MM.1S (cell line): ENCODE measurements at regions not wholly inside any gene's neighbourhood (a gene's known extent, or its start where the extent isn't known, plus 50 kb on each side); places are given as distances from the start of the nearest gene placed in this dataset.

ENCODE experiments used
- DNase-seq: peaks from one replicate; pipeline ENCODE4 v3.0.0-alpha.2; 2015
- H2AFZ ChIP-seq: fragments of 300-600 bp; sonication (generic); 2 replicates; pipeline ENCODE4 v1.6.0; 2016; ENCODE audit warnings: antibody characterized with exemption, low read length
- H3F3A ChIP-seq: fragments of 300-600 bp; sonication (generic); 2 replicates; pipeline ENCODE4 v1.6.1; 2016; ENCODE audit warnings: mild to moderate bottlenecking, antibody characterized with exemption, low read length, moderate library complexity, mixed read lengths; ENCODE audit not compliant: insufficient read depth
- H3K27ac ChIP-seq: fragments of 300-600 bp; sonication (generic); 2 replicates; pipeline ENCODE4 v1.5.1; 2016; ENCODE audit warnings: mild to moderate bottlenecking, low read length
- H3K27me3 ChIP-seq: fragments of 300-600 bp; sonication (generic); replicated peaks from 2 replicates; pipeline ENCODE4 v1.6.0; 2016; ENCODE audit warnings: low read length; ENCODE audit not compliant: insufficient read depth
- H3K36me3 ChIP-seq: fragments of 300-600 bp; sonication (generic); replicated peaks from 2 replicates; pipeline ENCODE4 v1.6.1; 2016; ENCODE audit warnings: mild to moderate bottlenecking, low read length, mixed read lengths; ENCODE audit not compliant: insufficient read depth
- H3K4me1 ChIP-seq: fragments of 300-600 bp; sonication (generic); 2 replicates; pipeline ENCODE4 v1.6.1; 2016; ENCODE audit warnings: low read length, mixed read lengths
- H3K4me2 ChIP-seq: fragments of 300-600 bp; sonication (generic); 2 replicates; pipeline ENCODE4 v1.6.0; 2016; ENCODE audit warnings: low read depth, low read length
- H3K4me3 ChIP-seq: fragments of 300-600 bp; sonication (generic); 2 replicates; pipeline ENCODE4 v1.5.1; 2016; ENCODE audit warnings: low read length, mixed read lengths
- H3K79me2 ChIP-seq: fragments of 300-600 bp; sonication (generic); 2 replicates; pipeline ENCODE4 v1.6.1; 2016; ENCODE audit warnings: mixed run types, low read length, mixed read lengths
- H3K9ac ChIP-seq: fragments of 300-600 bp; sonication (generic); 2 replicates; pipeline ENCODE4 v1.6.1; 2016; ENCODE audit warnings: low read length, mixed read lengths
- H3K9me2 ChIP-seq: fragments of 300-600 bp; sonication (generic); replicated peaks from 2 replicates; pipeline ENCODE4 v1.6.1; 2016; ENCODE audit warnings: mild to moderate bottlenecking, low read length, mixed read lengths; ENCODE audit not compliant: insufficient read depth
- H3K9me3 ChIP-seq: fragments of 300-600 bp; sonication (generic); replicated peaks from 2 replicates; pipeline ENCODE4 v1.6.1; 2016; ENCODE audit warnings: mild to moderate bottlenecking, low read length, mixed read lengths; ENCODE audit not compliant: insufficient read depth
- H4K20me1 ChIP-seq: fragments of 300-600 bp; sonication (generic); 2 replicates; pipeline ENCODE4 v1.6.1; 2016; ENCODE audit warnings: mild to moderate bottlenecking, low read length, moderate library complexity, mixed read lengths; ENCODE audit not compliant: insufficient read depth
- EZH2 ChIP-seq: fragments of 300-600 bp; sonication (generic); optimal IDR thresholded peaks from 2 replicates; pipeline ENCODE3; 2017; ENCODE audit warnings: low read depth, mild to moderate bottlenecking, antibody characterized with exemption, low read length, mixed read lengths
- EZH2phosphoT487 ChIP-seq: fragments of 300-600 bp; sonication (generic); IDR thresholded peaks from 2 replicates; pipeline ENCODE4 v1.6.1; 2018; ENCODE audit warnings: antibody characterized with exemption, low read length
- TF ChIP-seq, protein P1 (sequence below): fragments of 300-600 bp; sonication (generic); IDR thresholded peaks from 2 replicates; pipeline ENCODE4 v1.5.1; 2016; ENCODE audit warnings: antibody characterized with exemption, low read length, mixed read lengths

DNA sequence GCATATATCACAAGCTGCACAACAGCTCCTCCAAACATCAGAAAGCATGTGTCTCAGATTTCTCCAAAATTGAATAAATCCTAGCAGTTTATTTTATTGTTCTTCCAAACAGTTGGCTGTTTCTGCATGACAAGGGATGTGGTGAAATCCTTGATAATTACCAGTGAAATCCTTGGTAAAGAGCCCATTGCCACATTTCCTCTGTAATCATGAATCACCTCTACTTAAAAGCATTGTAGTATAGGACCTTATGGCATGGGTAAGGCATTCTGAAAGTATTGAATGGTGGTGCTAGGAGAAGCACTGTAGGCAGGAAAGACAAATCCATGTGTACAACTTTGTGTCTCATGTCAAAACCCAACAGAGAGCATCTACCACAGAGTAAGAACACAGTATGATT is 135.8 kb upstream of the NDST3 start:
- H3K9me2 ChIP-seq = no peaks in the 10 kb centered on the region; the same call in 1 of the 2 replicates
- TF ChIP-seq EZH2phosphoT487 (no peak), EZH2 (no peak)
- TF ChIP-seq, protein P1, sequence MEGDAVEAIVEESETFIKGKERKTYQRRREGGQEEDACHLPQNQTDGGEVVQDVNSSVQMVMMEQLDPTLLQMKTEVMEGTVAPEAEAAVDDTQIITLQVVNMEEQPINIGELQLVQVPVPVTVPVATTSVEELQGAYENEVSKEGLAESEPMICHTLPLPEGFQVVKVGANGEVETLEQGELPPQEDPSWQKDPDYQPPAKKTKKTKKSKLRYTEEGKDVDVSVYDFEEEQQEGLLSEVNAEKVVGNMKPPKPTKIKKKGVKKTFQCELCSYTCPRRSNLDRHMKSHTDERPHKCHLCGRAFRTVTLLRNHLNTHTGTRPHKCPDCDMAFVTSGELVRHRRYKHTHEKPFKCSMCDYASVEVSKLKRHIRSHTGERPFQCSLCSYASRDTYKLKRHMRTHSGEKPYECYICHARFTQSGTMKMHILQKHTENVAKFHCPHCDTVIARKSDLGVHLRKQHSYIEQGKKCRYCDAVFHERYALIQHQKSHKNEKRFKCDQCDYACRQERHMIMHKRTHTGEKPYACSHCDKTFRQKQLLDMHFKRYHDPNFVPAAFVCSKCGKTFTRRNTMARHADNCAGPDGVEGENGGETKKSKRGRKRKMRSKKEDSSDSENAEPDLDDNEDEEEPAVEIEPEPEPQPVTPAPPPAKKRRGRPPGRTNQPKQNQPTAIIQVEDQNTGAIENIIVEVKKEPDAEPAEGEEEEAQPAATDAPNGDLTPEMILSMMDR = no peak
- no peaks in the 10 kb centered on the region for H3K27me3 ChIP-seq
- no peak overlapping the region for H3K9ac ChIP-seq
- H2AFZ ChIP-seq = no peak overlapping the region
- no peaks in the 10 kb centered on the region for H3K79me2 ChIP-seq
- DNase-seq = no peak
- H3K27ac ChIP-seq = no peak overlapping the region
- H3K9me3 ChIP-seq = no peaks in the 10 kb centered on the region
- H3K36me3 ChIP-seq = no peaks in the 10 kb centered on the region
- H3K4me2 ChIP-seq = no peak overlapping the region
- H3F3A ChIP-seq = no peaks in the 10 kb centered on the region
- H3K4me3 ChIP-seq = no peak overlapping the region
- no peaks in the 10 kb centered on the region for H4K20me1 ChIP-seq
- no peaks in the 10 kb centered on the region for H3K4me1 ChIP-seq

DNA sequence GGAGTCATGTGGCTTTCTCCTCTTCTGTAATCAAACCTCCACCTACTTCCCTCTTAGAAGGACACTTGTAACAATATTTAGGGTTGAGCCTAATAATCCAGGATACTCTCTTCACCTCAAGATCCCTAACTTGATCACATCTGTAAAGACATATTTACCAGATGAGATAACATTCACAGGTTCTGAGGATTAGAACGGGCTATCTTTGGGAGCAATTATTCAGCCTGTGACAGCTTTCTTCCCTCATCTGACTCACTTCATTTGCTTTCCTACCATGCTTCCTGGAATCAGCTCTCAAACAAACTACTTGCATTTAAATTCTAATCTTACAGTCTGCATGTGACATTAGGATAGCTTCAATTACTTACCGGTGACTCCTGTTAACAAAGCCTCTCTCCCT is 133.5 kb upstream of the NDST3 start:
- no peaks in the 10 kb centered on the region for H4K20me1 ChIP-seq
- H2AFZ ChIP-seq = no peak overlapping the region
- TF ChIP-seq, protein P1 = no peak
- TF ChIP-seq EZH2 (no peak), EZH2phosphoT487 (no peak)
- H3F3A ChIP-seq = no peaks in the 10 kb centered on the region
- no peaks in the 10 kb centered on the region for H3K9me2 ChIP-seq
- no peak overlapping the region for H3K27ac ChIP-seq
- DNase-seq = no peak
- no peak overlapping the region for H3K9ac ChIP-seq
- no peaks in the 10 kb centered on the region for H3K27me3 ChIP-seq
- H3K4me2 ChIP-seq = no peak overlapping the region
- no peak overlapping the region for H3K4me3 ChIP-seq
- no peaks in the 10 kb centered on the region for H3K36me3 ChIP-seq
- no peaks in the 10 kb centered on the region for H3K9me3 ChIP-seq
- H3K79me2 ChIP-seq = no peaks in the 10 kb centered on the region
- H3K4me1 ChIP-seq = no peaks in the 10 kb centered on the region

DNA sequence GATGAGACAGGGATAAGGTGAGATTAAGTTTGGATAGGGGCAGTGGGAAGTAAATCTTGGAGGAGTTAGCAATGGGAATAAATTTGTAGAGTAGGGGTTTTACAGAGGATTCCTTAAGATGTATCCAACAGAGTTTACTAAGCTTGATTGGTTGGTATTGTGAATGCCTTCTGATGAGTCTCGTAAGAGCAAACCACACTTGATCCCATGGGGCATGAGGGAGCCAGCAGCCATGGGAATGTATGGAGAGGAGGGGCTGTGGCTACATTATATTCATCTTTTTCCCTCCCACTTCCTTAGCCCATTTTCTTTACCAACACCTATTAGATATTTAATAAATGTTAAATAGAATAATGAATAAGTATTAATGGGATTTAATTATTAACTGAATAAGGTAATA is 126.6 kb upstream of the NDST3 start:
- TF ChIP-seq EZH2phosphoT487 (no peak), EZH2 (no peak)
- TF ChIP-seq, protein P1 = no peak
- H3F3A ChIP-seq = no peaks in the 10 kb centered on the region

More for the DNA sequence above, 126.6 kb upstream of the NDST3 start:
- Histone ChIP-seq H3K27me3 (no peaks in the 10 kb centered on the region), H3K27ac (no peak overlapping the region), H3K4me1 (no peaks in the 10 kb centered on the region), H3K36me3 (no peaks in the 10 kb centered on the region), H3K79me2 (no peaks in the 10 kb centered on the region), H3K9me3 (no peaks in the 10 kb centered on the region), H2AFZ (no peak overlapping the region), H4K20me1 (no peaks in the 10 kb centered on the region), H3K4me2 (no peak overlapping the region), H3K9me2 (no peaks in the 10 kb centered on the region), H3K9ac (no peak overlapping the region), H3K4me3 (no peak overlapping the region)
- DNase-seq = no peak
